Subcutaneous abdominal adipose tissue (tissue), 5 donors: ENCODE measurements at regions not wholly inside any gene's neighbourhood (a gene's known extent, or its start where the extent isn't known, plus 50 kb on each side); places are given as distances from the start of the nearest gene placed in this dataset.

ENCODE experiments used
- H3K27ac ChIP-seq: one replicate; pipeline ENCODE4 v1.7.0; 2013; ENCODE audit warnings: low read depth, mild to moderate bottlenecking, inconsistent platforms, low read length, moderate library complexity
- H3K27me3 ChIP-seq, 5 donors: one replicate each; pipeline ENCODE4 v1.7.0; 2013; ENCODE audit warnings: low read length in 5 of 5, inconsistent platforms in 1 of 5; ENCODE audit not compliant: control insufficient read depth in 5 of 5, insufficient read depth in 4 of 5
- H3K36me3 ChIP-seq, 5 donors: one replicate each; pipeline ENCODE4 v1.7.0; 2013; ENCODE audit warnings: low read length in 5 of 5; ENCODE audit not compliant: control insufficient read depth in 5 of 5, insufficient read depth in 5 of 5
- H3K4me1 ChIP-seq, 5 donors: one replicate each; pipeline ENCODE4 v1.7.0; 2013; ENCODE audit warnings: low read length in 5 of 5, mild to moderate bottlenecking in 3 of 5, moderate library complexity in 1 of 5; ENCODE audit not compliant: control insufficient read depth in 5 of 5, insufficient read depth in 5 of 5
- H3K4me3 ChIP-seq, 5 donors: one replicate each; pipeline ENCODE4 v1.7.0; 2013; ENCODE audit warnings: low read length in 5 of 5, low read depth in 1 of 5
- H3K9ac ChIP-seq, 5 donors: one replicate each; pipeline ENCODE4 v1.7.0; 2013; ENCODE audit warnings: low read length in 5 of 5, mild to moderate bottlenecking in 4 of 5, moderate library complexity in 3 of 5
- H3K9me3 ChIP-seq, 5 donors: one replicate each; pipeline ENCODE4 v1.7.0; 2013; ENCODE audit warnings: low read length in 5 of 5; ENCODE audit not compliant: control insufficient read depth in 5 of 5
- donor health status: healthy.
- donor health status: healthy.
- donor health status: healthy.
- donor health status: healthy.
- donor health status: healthy.

DNA sequence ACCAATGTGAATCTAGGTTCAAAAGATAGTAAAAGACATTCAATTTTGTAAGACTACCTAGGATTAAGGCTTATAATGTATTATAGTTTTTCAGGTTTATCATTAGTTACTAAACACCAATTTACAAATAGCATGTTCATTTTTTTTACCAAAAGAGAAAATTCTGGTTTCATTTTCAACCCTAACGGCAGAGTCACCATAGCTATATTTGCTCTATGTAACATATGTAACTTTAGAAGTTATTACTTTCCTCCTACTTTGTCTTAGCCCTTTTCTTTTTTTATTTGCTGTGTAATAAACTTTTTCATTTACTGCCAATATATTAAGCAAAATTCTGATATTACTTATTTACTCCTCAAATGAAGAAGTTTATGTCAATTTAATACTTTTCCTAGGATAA is 639.6 kb downstream of the ARAP2 start:
- Histone ChIP-seq H3K27ac (no peak overlapping the region), H3K4me3 (no peak overlapping the region), H3K9me3 (no peaks in the 10 kb centered on the region), H3K36me3 (no peaks in the 10 kb centered on the region), H3K27me3 (no peaks in the 10 kb centered on the region), H3K4me1 (no peaks in the 10 kb centered on the region), H3K9ac (no peak overlapping the region)

DNA sequence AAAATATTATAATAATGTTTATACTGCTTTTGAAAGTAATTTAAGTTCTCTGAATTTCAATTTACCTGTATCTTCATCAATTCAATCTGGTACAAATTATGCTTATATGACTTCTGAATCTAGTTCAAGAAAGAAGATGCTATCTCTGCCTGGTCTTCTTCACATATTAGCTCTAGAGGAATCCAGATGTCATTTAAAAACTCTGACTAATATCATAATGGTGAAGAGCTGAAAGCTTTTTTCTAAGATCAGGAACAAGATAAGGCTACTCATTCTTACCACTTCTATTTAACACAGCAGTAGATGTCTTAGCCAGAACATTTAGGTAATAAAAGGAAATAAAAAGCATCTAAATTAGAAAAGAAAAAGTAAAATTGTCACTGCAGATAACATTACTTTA is 636.1 kb downstream of the ARAP2 start:
- no peaks in the 10 kb centered on the region for H3K9me3 ChIP-seq
- no peaks in the 10 kb centered on the region for H3K4me1 ChIP-seq
- H3K4me3 ChIP-seq, result no peak overlapping the region
- no peaks in the 10 kb centered on the region for H3K36me3 ChIP-seq
- no peak overlapping the region for H3K9ac ChIP-seq
- no peak overlapping the region for H3K27ac ChIP-seq
- no peaks in the 10 kb centered on the region for H3K27me3 ChIP-seq

DNA sequence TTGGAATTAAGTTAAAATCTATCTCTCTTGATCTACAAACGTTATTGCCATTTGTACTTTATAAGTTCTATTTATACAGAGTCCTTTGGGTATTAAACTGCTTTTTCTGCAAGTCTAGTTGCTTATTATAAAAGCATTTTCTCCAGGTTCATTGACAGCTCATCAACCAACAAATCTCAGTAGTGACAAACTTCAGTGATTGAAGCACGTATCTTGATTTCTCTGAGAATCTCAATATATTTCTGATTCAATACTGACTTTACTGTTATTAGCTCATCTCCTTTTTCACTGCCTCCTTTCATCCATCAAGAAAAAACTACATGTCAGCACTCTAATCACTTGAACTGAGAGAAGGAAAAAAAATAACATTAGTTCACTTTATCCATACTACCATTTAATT is 630.2 kb downstream of the ARAP2 start:
- Histone ChIP-seq H3K27ac (no peak overlapping the region), H3K9me3 (no peaks in the 10 kb centered on the region), H3K4me3 (no peak overlapping the region), H3K27me3 (no peaks in the 10 kb centered on the region), H3K36me3 (no peaks in the 10 kb centered on the region), H3K9ac (no peak overlapping the region), H3K4me1 (no peaks in the 10 kb centered on the region)

DNA sequence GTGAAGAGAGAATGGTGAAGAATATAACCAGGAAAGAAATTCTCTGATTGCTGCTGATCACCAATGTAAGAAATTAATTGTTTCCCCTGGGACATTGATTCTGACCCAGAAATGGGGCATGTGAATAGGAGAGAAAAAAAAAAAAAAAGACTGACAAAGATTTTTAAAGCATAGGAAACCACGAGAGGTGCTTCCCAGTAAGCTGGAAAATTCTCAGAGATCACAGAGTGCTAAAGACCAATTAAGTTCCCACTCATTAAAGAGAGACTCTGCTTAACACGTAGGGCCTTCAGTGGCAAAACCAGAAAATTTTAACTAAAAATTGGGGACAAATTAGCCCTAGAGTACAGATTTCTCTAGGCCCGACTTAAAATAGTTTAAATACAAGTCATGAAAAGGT is 604.4 kb downstream of the ARAP2 start:
- Histone ChIP-seq H3K27me3 (no peaks in the 10 kb centered on the region), H3K4me3 (no peak overlapping the region), H3K9me3 (peaks cover 0 to 2% (median 0%) of the 10 kb centered on the region in 5 donors), H3K27ac (no peak overlapping the region), H3K36me3 (no peaks in the 10 kb centered on the region), H3K4me1 (no peaks in the 10 kb centered on the region), H3K9ac (no peak overlapping the region)

DNA sequence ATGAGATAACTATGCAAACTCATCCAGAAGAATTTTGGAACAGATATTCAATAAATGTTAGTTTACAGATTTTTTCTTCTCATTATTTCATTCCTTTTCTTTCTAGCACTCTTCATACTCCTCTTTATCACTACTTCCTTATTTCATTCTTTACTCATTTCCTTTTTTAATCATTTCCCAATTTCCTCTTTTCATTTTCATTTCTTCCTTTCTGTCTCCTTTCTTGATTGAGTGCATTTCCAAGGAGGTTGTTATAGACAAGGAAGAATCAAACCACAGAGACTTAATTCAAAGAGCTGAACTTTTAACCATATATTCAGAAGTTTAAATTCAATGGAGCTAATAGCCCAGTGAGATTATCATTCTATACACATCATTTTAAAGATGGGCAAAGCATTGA is 600.7 kb downstream of the ARAP2 start:
- no peak overlapping the region for H3K9ac ChIP-seq
- H3K9me3 ChIP-seq, result no peaks in the 10 kb centered on the region
- H3K36me3 ChIP-seq, result no peaks in the 10 kb centered on the region
- H3K4me1 ChIP-seq, result no peaks in the 10 kb centered on the region
- H3K4me3 ChIP-seq, result no peak overlapping the region
- H3K27me3 ChIP-seq, result no peaks in the 10 kb centered on the region
- no peak overlapping the region for H3K27ac ChIP-seq

DNA sequence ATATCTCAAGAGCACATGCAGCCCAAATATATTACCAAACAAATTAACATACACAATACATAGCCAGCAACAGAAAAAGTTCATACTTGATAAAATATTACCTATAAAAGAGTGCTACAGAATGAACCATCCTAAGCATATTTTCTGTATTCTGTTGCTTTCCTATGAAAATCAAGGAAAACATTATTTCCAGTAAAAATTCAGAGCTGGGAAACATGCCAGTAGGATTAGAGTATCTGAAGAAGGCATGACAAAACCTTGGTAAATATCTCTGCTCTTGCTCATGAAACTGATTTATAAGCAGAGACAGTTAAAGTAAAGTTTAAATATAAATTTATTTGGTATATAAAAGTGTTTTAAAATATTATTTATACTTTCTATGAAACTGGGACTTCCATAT is 599.7 kb downstream of the ARAP2 start:
- H3K4me1 ChIP-seq, result no peaks in the 10 kb centered on the region
- H3K9ac ChIP-seq, result no peak overlapping the region
- no peaks in the 10 kb centered on the region for H3K36me3 ChIP-seq
- no peaks in the 10 kb centered on the region for H3K27me3 ChIP-seq
- H3K9me3 ChIP-seq, result no peaks in the 10 kb centered on the region
- H3K27ac ChIP-seq, result no peak overlapping the region
- no peak overlapping the region for H3K4me3 ChIP-seq

DNA sequence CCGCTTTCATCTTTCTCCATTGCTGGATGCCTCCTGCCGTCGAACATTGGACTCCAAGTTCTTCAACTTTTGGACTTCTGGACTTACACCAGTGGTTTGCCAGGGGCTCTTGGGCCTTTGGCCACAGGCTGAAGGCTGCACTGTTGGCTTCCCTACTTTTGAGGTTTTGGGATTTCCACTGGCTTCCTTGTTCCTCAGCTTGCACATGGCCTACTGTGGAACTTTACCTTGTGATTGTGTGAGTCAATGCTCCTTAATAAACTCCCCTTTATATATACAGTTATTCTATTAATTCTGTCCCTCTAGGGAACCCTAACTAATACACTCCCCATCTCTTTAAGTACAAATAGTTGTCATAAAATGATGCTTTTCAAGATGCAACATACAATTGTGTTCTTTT is 595.3 kb downstream of the ARAP2 start:
- no peaks in the 10 kb centered on the region for H3K36me3 ChIP-seq
- H3K4me1 ChIP-seq, result no peaks in the 10 kb centered on the region
- no peaks in the 10 kb centered on the region for H3K9me3 ChIP-seq
- H3K27ac ChIP-seq, result no peak overlapping the region
- H3K9ac ChIP-seq, result no peak overlapping the region
- H3K4me3 ChIP-seq, result no peak overlapping the region
- no peaks in the 10 kb centered on the region for H3K27me3 ChIP-seq

DNA sequence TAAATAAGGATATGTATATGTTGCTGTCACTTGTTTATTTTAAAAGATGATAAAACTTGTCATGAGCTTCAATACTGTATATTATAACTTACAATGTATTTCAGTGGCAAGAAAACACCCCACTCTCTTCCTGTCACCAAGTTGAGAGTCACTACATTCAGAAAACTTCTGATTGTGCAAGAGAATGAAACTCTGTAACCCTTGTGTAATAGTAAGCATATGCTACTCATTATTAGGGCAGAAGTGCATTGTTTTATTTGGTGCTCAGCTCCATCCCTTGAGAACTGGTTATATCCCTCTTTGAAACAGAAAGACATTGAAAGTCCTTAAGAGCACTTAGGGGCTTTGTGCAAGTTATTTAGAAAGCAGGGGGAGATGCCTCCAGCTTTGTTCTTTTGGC is 594.5 kb downstream of the ARAP2 start:
- H3K4me3 ChIP-seq, result no peak overlapping the region
- no peak overlapping the region for H3K27ac ChIP-seq
- H3K4me1 ChIP-seq, result no peaks in the 10 kb centered on the region
- H3K27me3 ChIP-seq, result no peaks in the 10 kb centered on the region
- H3K36me3 ChIP-seq, result no peaks in the 10 kb centered on the region
- no peaks in the 10 kb centered on the region for H3K9me3 ChIP-seq
- H3K9ac ChIP-seq, result no peak overlapping the region

DNA sequence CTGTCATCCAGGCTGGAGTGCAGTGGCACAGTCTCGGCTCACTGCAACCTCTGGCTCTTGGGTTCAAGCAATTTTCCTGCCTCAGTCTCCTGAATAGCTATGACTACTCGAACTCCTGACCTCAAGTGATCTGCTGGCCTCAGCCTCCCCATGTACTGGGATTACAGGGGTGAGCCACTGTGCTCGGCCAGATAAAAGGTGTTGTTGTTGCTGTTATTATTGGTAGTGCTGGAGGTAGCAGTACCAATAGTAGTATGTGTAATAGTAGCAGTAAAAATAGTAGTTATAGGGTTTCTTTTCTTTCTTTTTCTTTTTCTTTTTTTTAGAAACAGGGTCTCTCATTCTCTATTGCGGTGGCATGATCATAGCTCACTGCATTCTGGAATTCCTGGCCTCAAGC is 592.1 kb downstream of the ARAP2 start:
- H3K4me3 ChIP-seq, result no peak overlapping the region
- no peaks in the 10 kb centered on the region for H3K36me3 ChIP-seq
- H3K9me3 ChIP-seq, result no peaks in the 10 kb centered on the region
- no peaks in the 10 kb centered on the region for H3K27me3 ChIP-seq
- H3K4me1 ChIP-seq, result no peaks in the 10 kb centered on the region
- no peak overlapping the region for H3K27ac ChIP-seq
- H3K9ac ChIP-seq, result no peak overlapping the region

DNA sequence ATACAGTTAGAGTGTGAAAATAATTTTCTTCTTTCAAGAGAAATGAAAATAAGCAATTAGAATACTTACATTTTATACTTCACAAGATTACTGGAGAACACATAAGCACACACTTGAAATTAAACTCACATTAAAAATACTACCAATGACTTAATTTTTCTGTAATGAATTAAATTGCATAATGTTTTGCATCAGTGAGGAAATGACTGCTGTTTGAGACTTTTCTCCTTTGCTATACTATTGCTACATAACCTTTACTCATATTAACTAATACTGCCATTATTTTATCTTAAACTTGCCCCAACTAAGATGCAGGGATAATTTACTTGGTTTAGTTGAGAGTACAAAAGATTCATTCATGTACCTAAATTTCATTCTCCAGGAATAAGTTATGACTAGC is 590.9 kb downstream of the ARAP2 start:
- H3K27ac ChIP-seq, result no peak overlapping the region
- H3K36me3 ChIP-seq, result no peaks in the 10 kb centered on the region
- no peaks in the 10 kb centered on the region for H3K27me3 ChIP-seq
- H3K4me1 ChIP-seq, result no peaks in the 10 kb centered on the region
- no peaks in the 10 kb centered on the region for H3K9me3 ChIP-seq
- H3K4me3 ChIP-seq, result no peak overlapping the region
- no peak overlapping the region for H3K9ac ChIP-seq

DNA sequence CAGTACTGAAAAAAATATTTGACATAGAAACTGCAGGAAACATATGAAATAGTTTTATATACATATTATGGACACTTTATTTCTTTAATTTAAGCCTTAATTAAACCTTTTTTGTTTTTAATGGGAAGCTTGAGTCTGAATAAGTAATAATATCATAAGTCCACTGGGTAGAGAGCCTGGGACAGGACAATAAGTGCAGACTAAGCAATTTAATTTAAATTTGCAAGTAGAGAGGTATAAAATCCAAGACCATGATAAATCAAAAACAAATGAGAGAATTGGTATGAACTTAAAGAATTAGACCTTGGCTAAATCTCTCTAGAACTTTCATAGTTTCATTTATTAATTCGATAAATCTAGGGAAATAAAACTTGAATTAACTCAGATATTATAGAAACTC is 571.2 kb downstream of the ARAP2 start:
- no peaks in the 10 kb centered on the region for H3K36me3 ChIP-seq
- H3K9ac ChIP-seq, result no peak overlapping the region
- no peaks in the 10 kb centered on the region for H3K9me3 ChIP-seq
- no peaks in the 10 kb centered on the region for H3K27me3 ChIP-seq
- no peaks in the 10 kb centered on the region for H3K4me1 ChIP-seq
- no peak overlapping the region for H3K4me3 ChIP-seq
- no peak overlapping the region for H3K27ac ChIP-seq
